ENCODE measurements at regions not wholly inside any gene's neighbourhood (a gene's known extent, or its start where the extent isn't known, plus 50 kb on each side); places are given as distances from the start of the nearest gene placed in this dataset.

GRCh38 chr2:4831751-4832150 lies 860.4 kb upstream of the SOX11 start:
- ATAC-seq (no peak), FAIRE-seq (no peak), DNase-seq (no peak)
- Histone ChIP-seq H3K4me3 (no peak overlapping the region), H3K4me1 (no peaks in the 10 kb centered on the region), H3K27ac (no peak overlapping the region), H3K9me3 (no peaks in the 10 kb centered on the region), H3K27me3 (peaks cover 0 to 3% (median 0%) of the 10 kb centered on the region in 4 donors), H3K36me3 (no peaks in the 10 kb centered on the region)
- intact Hi-C loops (cut with DNase I) = no loop called here
- no peak for TF ChIP-seq CTCF (IDR thresholded peaks at IDR 0.05)

- Histone ChIP-seq H3K27me3 (peaks cover 0 to 3% (median 0%) of the 10 kb centered on the region in 4 donors), H3K4me1 (no peaks in the 10 kb centered on the region), H3K9me3 (no peaks in the 10 kb centered on the region), H3K27ac (no peak overlapping the region), H3K36me3 (no peaks in the 10 kb centered on the region), H3K4me3 (no peak overlapping the region)
- ATAC-seq (no peak), DNase-seq (no peak), FAIRE-seq (no peak)
- WGBS, 2 donors = 61 to 81% methylated on average over 5 of the region's 5 CpGs
- intact Hi-C loops (cut with DNase I) = no loop called here
- TF ChIP-seq CTCF (IDR thresholded peaks at IDR 0.05) = no peak
Observed at GRCh38 chr2:4832642-4833041, 859.5 kb upstream of the SOX11 start.

- no peaks in the 10 kb centered on the region for H3K9me3 ChIP-seq
- no peak for TF ChIP-seq CTCF (IDR thresholded peaks at IDR 0.05)
- FAIRE-seq (no peak), DNase-seq (no peak), ATAC-seq (no peak)
- H3K36me3 ChIP-seq = no peaks in the 10 kb centered on the region
- no peaks in the 10 kb centered on the region for H3K4me1 ChIP-seq
- no peaks in the 10 kb centered on the region for H3K27me3 ChIP-seq
- no peak overlapping the region for H3K27ac ChIP-seq
- no peak overlapping the region for H3K4me3 ChIP-seq
- intact Hi-C loops (cut with DNase I) = no loop called here
- 26 to 41% methylated on average over 2 of the region's 2 CpGs for WGBS, 2 donors
Observed at GRCh38 chr2:4838626-4839025, 853.6 kb upstream of the SOX11 start.

DNA sequence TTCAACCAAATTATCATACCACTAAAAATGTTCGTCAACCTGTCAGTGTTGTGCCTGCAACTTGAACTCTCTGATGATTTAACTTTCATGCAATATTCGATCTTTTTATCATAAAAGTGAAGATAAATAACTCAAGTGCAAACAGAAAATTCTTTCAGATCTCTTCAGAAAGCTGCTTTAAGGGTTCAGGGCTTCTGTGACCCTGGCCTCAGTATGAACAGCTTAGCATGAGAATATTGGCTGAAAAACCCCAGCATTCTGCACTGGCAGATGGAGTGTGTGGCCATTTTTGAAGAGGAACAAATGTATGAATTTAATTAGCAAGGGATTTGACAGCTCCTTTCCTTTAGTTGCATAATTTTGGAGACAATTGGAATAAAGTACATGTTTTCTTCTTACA lies 851.4 kb upstream of the SOX11 start:
- Histone ChIP-seq H3K27ac (no peak overlapping the region), H3K4me3 (no peak overlapping the region), H3K27me3 (no peaks in the 10 kb centered on the region), H3K9me3 (no peaks in the 10 kb centered on the region), H3K36me3 (no peaks in the 10 kb centered on the region), H3K4me1 (no peaks in the 10 kb centered on the region)
- FAIRE-seq (no peak), ATAC-seq (no peak), DNase-seq (no peak)
- 23 to 28% methylated on average over 2 of the region's 2 CpGs for WGBS, 2 donors
- TF ChIP-seq CTCF (IDR thresholded peaks at IDR 0.05) = no peak
- intact Hi-C loops (cut with DNase I) = no loop called here

GRCh38 chr2:4844881-4845280 lies 847.3 kb upstream of the SOX11 start:
- no peaks in the 10 kb centered on the region for H3K36me3 ChIP-seq
- no peak for TF ChIP-seq CTCF (IDR thresholded peaks at IDR 0.05)
- intact Hi-C loops (cut with DNase I) = no loop called here
- no peaks in the 10 kb centered on the region for H3K4me1 ChIP-seq
- WGBS, 2 donors = 35 to 53% methylated on average over 6 of the region's 6 CpGs
- no peak for FAIRE-seq
- H3K9me3 ChIP-seq = no peaks in the 10 kb centered on the region
- no peak overlapping the region for H3K4me3 ChIP-seq
- ATAC-seq = no peak
- H3K27me3 ChIP-seq = no peaks in the 10 kb centered on the region
- no peak for DNase-seq
- no peak overlapping the region for H3K27ac ChIP-seq

Measured in pancreas (tissue), 10 donors.